ENCODE measurements at regions not wholly inside any gene's neighbourhood (a gene's known extent, or its start where the extent isn't known, plus 50 kb on each side); places are given as distances from the start of the nearest gene placed in this dataset.

DNA sequence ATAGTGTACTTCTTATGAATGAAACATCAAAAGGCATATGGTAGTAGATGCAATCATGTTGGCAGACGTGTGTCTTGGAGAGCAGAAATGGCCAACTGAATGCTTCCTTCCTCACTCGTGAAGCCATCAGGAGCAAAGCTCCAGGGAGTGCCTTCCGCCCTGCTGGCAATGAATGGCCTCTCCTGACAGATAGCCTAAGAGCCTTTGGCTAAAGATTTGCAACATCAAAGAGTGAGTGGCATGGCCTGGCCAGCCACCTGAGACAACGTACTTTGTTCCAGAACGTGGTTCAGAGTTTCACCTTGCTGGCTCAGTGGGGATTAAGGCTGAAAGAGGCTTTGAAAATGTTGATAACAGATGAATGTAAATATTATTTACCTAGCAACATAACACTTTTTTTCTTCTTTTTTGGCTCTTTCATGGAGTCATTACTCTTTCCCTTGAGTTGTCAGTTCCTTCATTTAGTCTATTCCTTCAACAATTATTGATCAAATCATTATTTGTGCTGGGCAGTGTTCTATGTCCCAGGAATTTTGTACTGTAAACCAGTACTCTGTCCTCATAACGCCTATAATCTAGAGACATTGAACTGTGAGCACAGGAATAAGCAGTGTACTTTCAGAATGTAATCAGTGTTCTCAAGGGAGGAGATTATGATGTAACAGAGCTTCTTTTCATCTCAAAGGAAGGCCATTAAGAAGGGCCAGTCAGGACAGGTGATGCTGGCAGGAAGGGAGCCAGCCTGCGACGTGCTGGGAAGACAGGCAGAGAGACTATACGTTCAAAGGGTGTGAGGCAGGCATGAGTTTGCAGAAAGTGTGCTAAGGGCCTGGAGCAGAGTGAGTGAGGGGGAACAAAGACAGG, 59.4 kb upstream of the SH3RF3 start:
- TF ChIP-seq, protein P1, sequence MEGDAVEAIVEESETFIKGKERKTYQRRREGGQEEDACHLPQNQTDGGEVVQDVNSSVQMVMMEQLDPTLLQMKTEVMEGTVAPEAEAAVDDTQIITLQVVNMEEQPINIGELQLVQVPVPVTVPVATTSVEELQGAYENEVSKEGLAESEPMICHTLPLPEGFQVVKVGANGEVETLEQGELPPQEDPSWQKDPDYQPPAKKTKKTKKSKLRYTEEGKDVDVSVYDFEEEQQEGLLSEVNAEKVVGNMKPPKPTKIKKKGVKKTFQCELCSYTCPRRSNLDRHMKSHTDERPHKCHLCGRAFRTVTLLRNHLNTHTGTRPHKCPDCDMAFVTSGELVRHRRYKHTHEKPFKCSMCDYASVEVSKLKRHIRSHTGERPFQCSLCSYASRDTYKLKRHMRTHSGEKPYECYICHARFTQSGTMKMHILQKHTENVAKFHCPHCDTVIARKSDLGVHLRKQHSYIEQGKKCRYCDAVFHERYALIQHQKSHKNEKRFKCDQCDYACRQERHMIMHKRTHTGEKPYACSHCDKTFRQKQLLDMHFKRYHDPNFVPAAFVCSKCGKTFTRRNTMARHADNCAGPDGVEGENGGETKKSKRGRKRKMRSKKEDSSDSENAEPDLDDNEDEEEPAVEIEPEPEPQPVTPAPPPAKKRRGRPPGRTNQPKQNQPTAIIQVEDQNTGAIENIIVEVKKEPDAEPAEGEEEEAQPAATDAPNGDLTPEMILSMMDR (IDR thresholded peaks at IDR 0.05), result no peak
- TF ChIP-seq POLR2A (IDR thresholded peaks at IDR 0.05), result no peak
